CD14-positive monocyte (primary cell): ENCODE measurements at regions not wholly inside any gene's neighbourhood (a gene's known extent, or its start where the extent isn't known, plus 50 kb on each side); places are given as distances from the start of the nearest gene placed in this dataset.

Experiments used
- DNase-seq, 3 donors: peaks; one replicate each; pipeline ENCODE4 v3.0.0-alpha.2; 2011 to 2022
- H2AFZ ChIP-seq: 2 replicates; pipeline ENCODE4 v1.6.0; 2012; ENCODE audit warnings: mild to moderate bottlenecking, low read depth, low read length, inconsistent platforms; ENCODE audit not compliant: insufficient read depth, poor library complexity, severe bottlenecking
- H3K27ac ChIP-seq, 2 donors: 1 replicate in 1 of 2; 2 replicates in 1 of 2; pipeline ENCODE4 v1.5.1; 2012 to 2013; ENCODE audit warnings: low read length in 2 of 2, control low read depth in 1 of 2, inconsistent platforms in 1 of 2, low read depth in 1 of 2, mild to moderate bottlenecking in 1 of 2
- H3K27me3 ChIP-seq, 2 donors: one replicate each; pipeline versions ENCODE4 v1.6.0 to v1.6.1; 2011 to 2013; ENCODE audit warnings: low read length in 2 of 2; ENCODE audit not compliant: control insufficient read depth in 2 of 2, insufficient read depth in 2 of 2
- H3K36me3 ChIP-seq, 2 donors: replicated peaks in 1 of 2; 1 replicate in 1 of 2; 2 replicates in 1 of 2; pipeline versions ENCODE4 v1.5.1 to v1.6.1; 2012 to 2013; ENCODE audit warnings: low read length in 2 of 2, control low read depth in 1 of 2, inconsistent platforms in 1 of 2, mild to moderate bottlenecking in 1 of 2; ENCODE audit not compliant: insufficient read depth in 2 of 2, control insufficient read depth in 1 of 2
- H3K4me1 ChIP-seq, 2 donors: 1 replicate in 1 of 2; 2 replicates in 1 of 2; pipeline versions ENCODE4 v1.5.1 to v1.6.1; 2012 to 2013; ENCODE audit warnings: low read length in 2 of 2, control low read depth in 1 of 2, inconsistent platforms in 1 of 2, mild to moderate bottlenecking in 1 of 2, moderate library complexity in 1 of 2; ENCODE audit not compliant: insufficient read depth in 2 of 2, control insufficient read depth in 1 of 2
- H3K4me2 ChIP-seq: replicated peaks from 2 replicates; pipeline ENCODE3; 2012; ENCODE audit warnings: low read length, moderate library complexity, mild to moderate bottlenecking; ENCODE audit not compliant: poor library complexity, severe bottlenecking; ENCODE audit errors: extremely low read depth
- H3K4me3 ChIP-seq, 3 experiments: fragments of 200-600 bp in 1 of 3; sonication (generic) in 1 of 3; replicated peaks in 1 of 3; 1 replicate in 2 of 3; 2 replicates in 1 of 3; pipeline ENCODE4 v1.5.1; 2011 to 2013; ENCODE audit warnings: low read length in 3 of 3, mild to moderate bottlenecking in 3 of 3, control low read depth in 2 of 3, low read depth in 2 of 3, inconsistent platforms in 1 of 3, moderate library complexity in 1 of 3
- H3K79me2 ChIP-seq: 2 replicates; pipeline ENCODE4 v1.6.0; 2012; ENCODE audit warnings: mild to moderate bottlenecking, control low read depth, inconsistent platforms, low read length, moderate library complexity; ENCODE audit not compliant: insufficient read depth
- H3K9ac ChIP-seq: 2 replicates; pipeline ENCODE4 v1.6.0; 2017; ENCODE audit warnings: low read length, mild to moderate bottlenecking; ENCODE audit not compliant: insufficient read depth, poor library complexity, severe bottlenecking
- H3K9me3 ChIP-seq, 2 donors: replicated peaks in 1 of 2; 1 replicate in 1 of 2; 2 replicates in 1 of 2; pipeline versions ENCODE4 v1.5.1 to v1.6.1; 2012 to 2013; ENCODE audit warnings: low read length in 2 of 2, control low read depth in 1 of 2; ENCODE audit not compliant: control insufficient read depth in 1 of 2, insufficient read depth in 1 of 2
- H4K20me1 ChIP-seq: 2 replicates; pipeline ENCODE4 v1.6.0; 2012; ENCODE audit warnings: mild to moderate bottlenecking, low read length, control low read depth, moderate library complexity; ENCODE audit not compliant: insufficient read depth
- H3K27ac Mint-ChIP-seq, 7 donors: one replicate each; pipeline ENCODE4 v1.8.0; 2020; ENCODE audit warnings: mild to moderate bottlenecking in 7 of 7, mixed read lengths in 7 of 7, moderate library complexity in 6 of 7, inconsistent platforms in 2 of 7
- H3K27me3 Mint-ChIP-seq, 3 donors: one replicate each; pipeline ENCODE4 v1.8.0; 2021 to 2022; ENCODE audit warnings: low read depth in 3 of 3, mild to moderate bottlenecking in 3 of 3, mixed read lengths in 3 of 3, moderate library complexity in 3 of 3, inconsistent platforms in 1 of 3
- H3K36me3 Mint-ChIP-seq, 2 donors: one replicate each; pipeline ENCODE4 v1.8.0; 2020; ENCODE audit warnings: mixed read lengths in 2 of 2, inconsistent platforms in 1 of 2, mild to moderate bottlenecking in 1 of 2
- H3K4me1 Mint-ChIP-seq: one replicate; pipeline ENCODE4 v1.8.0; 2020; ENCODE audit warnings: mild to moderate bottlenecking, mixed read lengths
- H3K4me3 Mint-ChIP-seq, 2 donors: one replicate each; pipeline ENCODE4 v1.8.0; 2020; ENCODE audit warnings: mild to moderate bottlenecking in 2 of 2, mixed read lengths in 2 of 2, moderate library complexity in 1 of 2
- H3K9me3 Mint-ChIP-seq, 7 donors: one replicate each; pipeline ENCODE4 v1.8.0; 2020 to 2022; ENCODE audit warnings: mixed read lengths in 7 of 7, mild to moderate bottlenecking in 6 of 7, moderate library complexity in 6 of 7, inconsistent platforms in 2 of 7
- WGBS: methylation state at CpG from one replicate; pipeline ENCODE4 v1.1.5; 2013; ENCODE audit warnings: missing lambda C conversion rate; ENCODE audit not compliant: insufficient coverage; 5-methylcytosine and 5-hydroxymethylcytosine counted together
- intact Hi-C, 2 donors: fragments of 100-400 bp; cut with micrococcal nuclease; formaldehyde crosslinking; loops; one replicate each; pipeline versions ENCODE4 v1.15.0 to v1.15.1; 2023
- TF ChIP-seq, protein P1 (sequence below): fragments of 200-600 bp; IDR thresholded peaks from one replicate; pipeline ENCODE4 v1.8.0; 2022; ENCODE audit warnings: antibody characterized with exemption, mild to moderate bottlenecking

DNA sequence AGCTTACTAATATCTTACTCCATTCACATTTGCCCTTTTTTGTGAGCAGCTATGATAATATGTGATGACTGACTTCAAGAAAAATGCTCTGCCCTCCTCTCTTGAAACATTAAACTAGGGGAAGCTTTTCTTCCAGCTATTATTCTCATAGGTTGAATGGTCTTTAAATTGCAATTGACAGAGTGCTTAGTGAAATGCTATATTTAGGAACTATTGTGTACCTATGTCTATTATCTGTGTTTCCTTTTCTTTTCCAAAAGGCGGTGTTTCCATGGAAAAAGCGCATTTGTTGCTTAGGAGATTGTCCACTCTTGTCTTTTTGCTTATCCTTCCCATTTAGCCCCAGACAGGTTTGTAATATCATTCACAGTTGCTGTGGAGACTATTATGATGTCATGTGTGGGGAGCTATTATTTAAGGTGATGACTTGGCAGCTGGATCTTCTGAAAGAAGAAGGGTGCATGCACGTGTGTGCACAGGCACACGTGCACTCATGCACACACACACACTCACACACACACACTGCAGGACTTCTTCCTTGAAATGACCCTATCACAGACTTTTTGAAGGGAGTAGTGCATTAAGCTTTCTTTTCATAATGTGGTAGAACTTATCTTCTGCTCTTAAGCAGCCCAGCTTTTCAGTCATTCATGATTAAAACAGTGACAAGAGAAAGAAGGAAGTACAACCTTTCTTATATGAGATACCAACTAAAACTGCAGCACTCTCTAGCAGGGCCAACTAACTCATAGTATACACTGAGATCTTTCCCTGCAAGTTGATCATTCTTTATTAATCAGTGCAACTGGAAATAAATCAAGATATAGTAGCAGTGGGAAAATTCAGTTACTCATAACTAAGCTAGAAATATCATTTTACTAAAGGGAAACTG is 340.8 kb upstream of the MTNR1B start:
- H3K4me3 ChIP-seq: no peak overlapping the region
- H3K27me3 ChIP-seq: no peaks in the 10 kb centered on the region
- intact Hi-C loops: no loop called here
- Mint-ChIP-seq H3K27ac (no peak overlapping the region), H3K9me3 (peaks cover 0 to 5% (median 2%) of the 10 kb centered on the region in 7 donors), H3K27me3 (peaks cover under 1 to 2% (median 1%) of the 10 kb centered on the region in 3 donors), H3K4me3 (no peak overlapping the region), H3K36me3 (no peaks in the 10 kb centered on the region), H3K4me1 (no peaks in the 10 kb centered on the region)
- no peaks in the 10 kb centered on the region for H3K4me1 ChIP-seq
- DNase-seq: no peak
- H3K27ac ChIP-seq: no peak overlapping the region
- no peak overlapping the region for H2AFZ ChIP-seq
- no peak overlapping the region for H3K4me2 ChIP-seq
- H3K9me3 ChIP-seq: no peaks in the 10 kb centered on the region
- H3K79me2 ChIP-seq: no peaks in the 10 kb centered on the region
- TF ChIP-seq, protein P1, sequence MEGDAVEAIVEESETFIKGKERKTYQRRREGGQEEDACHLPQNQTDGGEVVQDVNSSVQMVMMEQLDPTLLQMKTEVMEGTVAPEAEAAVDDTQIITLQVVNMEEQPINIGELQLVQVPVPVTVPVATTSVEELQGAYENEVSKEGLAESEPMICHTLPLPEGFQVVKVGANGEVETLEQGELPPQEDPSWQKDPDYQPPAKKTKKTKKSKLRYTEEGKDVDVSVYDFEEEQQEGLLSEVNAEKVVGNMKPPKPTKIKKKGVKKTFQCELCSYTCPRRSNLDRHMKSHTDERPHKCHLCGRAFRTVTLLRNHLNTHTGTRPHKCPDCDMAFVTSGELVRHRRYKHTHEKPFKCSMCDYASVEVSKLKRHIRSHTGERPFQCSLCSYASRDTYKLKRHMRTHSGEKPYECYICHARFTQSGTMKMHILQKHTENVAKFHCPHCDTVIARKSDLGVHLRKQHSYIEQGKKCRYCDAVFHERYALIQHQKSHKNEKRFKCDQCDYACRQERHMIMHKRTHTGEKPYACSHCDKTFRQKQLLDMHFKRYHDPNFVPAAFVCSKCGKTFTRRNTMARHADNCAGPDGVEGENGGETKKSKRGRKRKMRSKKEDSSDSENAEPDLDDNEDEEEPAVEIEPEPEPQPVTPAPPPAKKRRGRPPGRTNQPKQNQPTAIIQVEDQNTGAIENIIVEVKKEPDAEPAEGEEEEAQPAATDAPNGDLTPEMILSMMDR: no peak
- no peaks in the 10 kb centered on the region for H3K36me3 ChIP-seq
- WGBS: no CpG with 5 or more reads among the region's 4 CpGs
- H4K20me1 ChIP-seq: no peaks in the 10 kb centered on the region
- no peak overlapping the region for H3K9ac ChIP-seq

DNA sequence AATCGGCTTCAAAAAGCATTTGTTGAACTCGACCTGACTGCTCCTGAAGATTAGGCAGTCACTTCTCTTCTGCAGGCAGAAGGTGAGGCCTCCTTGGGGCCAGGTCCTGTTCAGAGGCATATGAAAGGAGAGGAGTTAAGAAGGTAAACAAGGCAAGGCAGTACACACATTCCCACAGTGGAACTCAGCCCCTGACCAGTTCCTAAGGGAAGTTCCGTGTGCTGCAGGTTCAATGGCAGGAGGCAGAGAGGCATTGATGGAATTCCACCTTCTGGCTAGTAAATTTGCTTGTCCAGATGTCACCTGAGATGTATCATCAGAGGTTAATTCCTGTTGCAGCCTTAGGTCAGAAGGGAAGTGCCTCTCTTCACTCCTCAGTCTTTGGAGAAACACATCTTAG is 337.0 kb upstream of the MTNR1B start:
- peaks cover 0 to 2% (median 1%) of the 10 kb centered on the region in 3 donors for H3K27me3 Mint-ChIP-seq
- no peak overlapping the region for H2AFZ ChIP-seq
- intact Hi-C loops: no loop called here

More for the DNA sequence above, 337.0 kb upstream of the MTNR1B start:
- H3K4me2 ChIP-seq: no peak overlapping the region
- H3K4me1 ChIP-seq: no peaks in the 10 kb centered on the region
- H3K9me3 ChIP-seq: no peaks in the 10 kb centered on the region
- peaks cover 0 to 3% (median 1%) of the 10 kb centered on the region in 7 donors for H3K9me3 Mint-ChIP-seq
- no peaks in the 10 kb centered on the region for H3K36me3 Mint-ChIP-seq
- no peaks in the 10 kb centered on the region for H3K27me3 ChIP-seq
- H3K4me1 Mint-ChIP-seq: no peaks in the 10 kb centered on the region
- H3K9ac ChIP-seq: no peak overlapping the region
- no peaks in the 10 kb centered on the region for H3K36me3 ChIP-seq
- no peaks in the 10 kb centered on the region for H3K79me2 ChIP-seq
- no peak overlapping the region for H3K4me3 Mint-ChIP-seq
- H4K20me1 ChIP-seq: no peaks in the 10 kb centered on the region
- no peak overlapping the region for H3K4me3 ChIP-seq
- DNase-seq: no peak
- TF ChIP-seq, protein P1: no peak
- H3K27ac ChIP-seq: no peak overlapping the region
- no peak overlapping the region for H3K27ac Mint-ChIP-seq
- WGBS: 75% methylated on average over 2 of the region's 3 CpGs
